Endodermal cell (in vitro differentiated cells): ENCODE measurements at regions not wholly inside any gene's neighbourhood (a gene's known extent, or its start where the extent isn't known, plus 50 kb on each side); places are given as distances from the start of the nearest gene placed in this dataset.

Experiments
- DNase-seq: peaks from one replicate; pipeline ENCODE4 v3.0.0-alpha.2; 2017
- H3K27ac ChIP-seq: 2 replicates; pipeline ENCODE4 v1.5.1; 2013; ENCODE audit warnings: mild to moderate bottlenecking, low read depth, low read length, moderate library complexity
- H3K27me3 ChIP-seq: 2 replicates; pipeline ENCODE4 v1.6.1; 2013; ENCODE audit warnings: mild to moderate bottlenecking, low read length, moderate library complexity; ENCODE audit not compliant: insufficient read depth, control insufficient read depth, poor library complexity, severe bottlenecking
- H3K36me3 ChIP-seq: 2 replicates; pipeline ENCODE4 v1.7.0; 2013; ENCODE audit warnings: mild to moderate bottlenecking, low read length, moderate library complexity; ENCODE audit not compliant: control insufficient read depth, insufficient read depth
- H3K4me1 ChIP-seq: one replicate; pipeline ENCODE4 v1.7.0; 2013; ENCODE audit warnings: low read length; ENCODE audit not compliant: control insufficient read depth, insufficient read depth
- H3K4me3 ChIP-seq: 2 replicates; pipeline ENCODE4 v1.5.1; 2013; ENCODE audit warnings: mild to moderate bottlenecking, low read length, moderate library complexity
- H3K9ac ChIP-seq: 2 replicates; pipeline ENCODE4 v1.6.1; 2013; ENCODE audit warnings: mild to moderate bottlenecking, low read length, moderate library complexity; ENCODE audit not compliant: poor library complexity, severe bottlenecking; ENCODE audit errors: extremely low read depth
- H3K9me3 ChIP-seq: 2 replicates; pipeline ENCODE4 v1.6.1; 2013; ENCODE audit warnings: mild to moderate bottlenecking, low read length, moderate library complexity; ENCODE audit not compliant: control insufficient read depth
- H3K27ac Mint-ChIP-seq: 2 replicates; pipeline ENCODE4 v1.8.0; 2020; ENCODE audit warnings: mixed read lengths
- H3K27me3 Mint-ChIP-seq: 2 replicates; pipeline ENCODE4 v1.8.0; 2021; ENCODE audit warnings: mild to moderate bottlenecking, mixed read lengths; ENCODE audit not compliant: insufficient read depth
- H3K36me3 Mint-ChIP-seq: 2 replicates; pipeline ENCODE4 v1.8.0; 2020; ENCODE audit warnings: low read depth, mixed read lengths
- H3K4me1 Mint-ChIP-seq: 2 replicates; pipeline ENCODE4 v1.8.0; 2020; ENCODE audit warnings: mixed read lengths
- H3K4me3 Mint-ChIP-seq: 2 replicates; pipeline ENCODE4 v1.8.0; 2020; ENCODE audit warnings: mild to moderate bottlenecking, moderate library complexity, mixed read lengths
- H3K9me3 Mint-ChIP-seq: 2 replicates; pipeline ENCODE4 v1.8.0; 2020; ENCODE audit warnings: mild to moderate bottlenecking, mixed read lengths
- CTCF ChIP-seq: fragments of 200-600 bp; sonication (generic); conservative IDR thresholded peaks from 2 replicates; pipeline ENCODE4 v1.5.0; 2021; ENCODE audit warnings: antibody characterized with exemption, mild to moderate bottlenecking
- WGBS, 2 experiments: methylation state at CpG; one replicate each; pipeline versions ENCODE4 v1.1.5 to v1.1.7; 2013; ENCODE audit warnings: missing lambda C conversion rate in 2 of 2, mixed read lengths in 1 of 2; ENCODE audit not compliant: insufficient coverage in 1 of 2, insufficient read length in 1 of 2; 5-methylcytosine and 5-hydroxymethylcytosine counted together

GRCh38 chr9:23412458-23412857 is 413.6 kb downstream of the ELAVL2 start:
- Mint-ChIP-seq H3K36me3 (no peaks in the 10 kb centered on the region), H3K27me3 (no peaks in the 10 kb centered on the region), H3K4me3 (no peak overlapping the region), H3K27ac (no peak overlapping the region), H3K4me1 (no peaks in the 10 kb centered on the region), H3K9me3 (no peaks in the 10 kb centered on the region)
- 88 to 92% methylated on average over 1 to 3 of the region's 3 CpGs for WGBS, 2 experiments
- no peaks in the 10 kb centered on the region for H3K27me3 ChIP-seq
- no peak for TF ChIP-seq CTCF
- H3K4me1 ChIP-seq, result no peaks in the 10 kb centered on the region
- DNase-seq, result no peak
- no peaks in the 10 kb centered on the region for H3K9me3 ChIP-seq
- H3K27ac ChIP-seq, result no peak overlapping the region
- no peaks in the 10 kb centered on the region for H3K36me3 ChIP-seq
- H3K4me3 ChIP-seq, result no peak overlapping the region
- H3K9ac ChIP-seq, result no peak overlapping the region

GRCh38 chr9:23413541-23413940 is 412.5 kb downstream of the ELAVL2 start:
- H3K9me3 Mint-ChIP-seq, result no peaks in the 10 kb centered on the region

GRCh38 chr9:23423999-23424398 is 402.0 kb downstream of the ELAVL2 start:
- Mint-ChIP-seq H3K4me1 (peaks cover 11% of the 10 kb centered on the region), H3K9me3 (no peaks in the 10 kb centered on the region), H3K27ac (no peak overlapping the region), H3K4me3 (no peak overlapping the region), H3K36me3 (no peaks in the 10 kb centered on the region), H3K27me3 (no peaks in the 10 kb centered on the region)
- DNase-seq, result no peak
- H3K4me3 ChIP-seq, result no peak overlapping the region
- no peak overlapping the region for H3K9ac ChIP-seq
- H3K9me3 ChIP-seq, result no peaks in the 10 kb centered on the region
- WGBS, 2 experiments, result 94 to 97% methylated on average over 5 of the region's 6 CpGs
- no peak for TF ChIP-seq CTCF
- no peaks in the 10 kb centered on the region for H3K27me3 ChIP-seq
- no peaks in the 10 kb centered on the region for H3K36me3 ChIP-seq
- H3K27ac ChIP-seq, result no peak overlapping the region
- H3K4me1 ChIP-seq, result peaks cover 5% of the 10 kb centered on the region

More at GRCh38 chr9:23413541-23413940, 412.5 kb downstream of the ELAVL2 start:
- no peak overlapping the region for H3K27ac Mint-ChIP-seq
- no peak overlapping the region for H3K4me3 Mint-ChIP-seq
- H3K27ac ChIP-seq, result no peak overlapping the region
- no peaks in the 10 kb centered on the region for H3K9me3 ChIP-seq
- DNase-seq, result no peak
- no peaks in the 10 kb centered on the region for H3K4me1 Mint-ChIP-seq
- TF ChIP-seq CTCF, result no peak
- H3K4me3 ChIP-seq, result no peak overlapping the region
- H3K4me1 ChIP-seq, result no peaks in the 10 kb centered on the region
- no peaks in the 10 kb centered on the region for H3K36me3 Mint-ChIP-seq
- H3K27me3 ChIP-seq, result no peaks in the 10 kb centered on the region
- H3K9ac ChIP-seq, result no peak overlapping the region
- H3K27me3 Mint-ChIP-seq, result no peaks in the 10 kb centered on the region
- no peaks in the 10 kb centered on the region for H3K36me3 ChIP-seq
- WGBS, 2 experiments, result 90 to 95% methylated on average over 2 of the region's 2 CpGs
